Ishikawa (cell line): ENCODE measurements at regions not wholly inside any gene's neighbourhood (a gene's known extent, or its start where the extent isn't known, plus 50 kb on each side); places are given as distances from the start of the nearest gene placed in this dataset.

Experiments used
- CEBPB ChIP-seq: IDR thresholded peaks from 2 replicates; pipeline ENCODE4 v1.6.1; 2012
- CREB1 ChIP-seq: IDR thresholded peaks from 2 replicates; pipeline ENCODE4 v1.6.1; 2012; ENCODE audit warnings: low read depth
- EGR1 ChIP-seq: IDR thresholded peaks from 2 replicates; pipeline ENCODE4 v1.6.1; 2012
- EP300 ChIP-seq: IDR thresholded peaks from 2 replicates; pipeline ENCODE4 v1.6.1; 2012; ENCODE audit warnings: borderline replicate concordance
- FOXM1 ChIP-seq: IDR thresholded peaks from 2 replicates; pipeline ENCODE4 v1.6.1; 2012; ENCODE audit warnings: low read depth, borderline replicate concordance
- MAX ChIP-seq: IDR thresholded peaks from 2 replicates; pipeline ENCODE4 v1.6.1; 2012
- NFIC ChIP-seq: IDR thresholded peaks from 2 replicates; pipeline ENCODE4 v1.6.1; 2012
- RAD21 ChIP-seq: IDR thresholded peaks from 2 replicates; pipeline ENCODE4 v1.6.1; 2012; ENCODE audit warnings: low read depth
- TAF1 ChIP-seq: IDR thresholded peaks from 2 replicates; pipeline ENCODE4 v1.6.1; 2012; ENCODE audit warnings: low read depth, mild to moderate bottlenecking
- TCF12 ChIP-seq: IDR thresholded peaks from 2 replicates; pipeline ENCODE4 v1.6.1; 2012; ENCODE audit warnings: low read depth
- TEAD4 ChIP-seq: IDR thresholded peaks from 2 replicates; pipeline ENCODE4 v1.6.1; 2012
- USF1 ChIP-seq: IDR thresholded peaks from 2 replicates; pipeline ENCODE4 v1.6.1; 2012
- YY1 ChIP-seq: IDR thresholded peaks from 2 replicates; pipeline ENCODE4 v1.6.1; 2012; ENCODE audit warnings: low read depth
- ZBTB7A ChIP-seq: IDR thresholded peaks from 2 replicates; pipeline ENCODE4 v1.6.1; 2012; ENCODE audit warnings: low read depth
- TF ChIP-seq, protein P1 (sequence below): IDR thresholded peaks from 2 replicates; pipeline ENCODE4 v1.6.1; 2012; ENCODE audit warnings: low read depth, mild to moderate bottlenecking

- TF ChIP-seq MAX: no peak
Measured at GRCh38 chr6:56899311-56899710, 55.6 kb upstream of the BEND6 start.

DNA sequence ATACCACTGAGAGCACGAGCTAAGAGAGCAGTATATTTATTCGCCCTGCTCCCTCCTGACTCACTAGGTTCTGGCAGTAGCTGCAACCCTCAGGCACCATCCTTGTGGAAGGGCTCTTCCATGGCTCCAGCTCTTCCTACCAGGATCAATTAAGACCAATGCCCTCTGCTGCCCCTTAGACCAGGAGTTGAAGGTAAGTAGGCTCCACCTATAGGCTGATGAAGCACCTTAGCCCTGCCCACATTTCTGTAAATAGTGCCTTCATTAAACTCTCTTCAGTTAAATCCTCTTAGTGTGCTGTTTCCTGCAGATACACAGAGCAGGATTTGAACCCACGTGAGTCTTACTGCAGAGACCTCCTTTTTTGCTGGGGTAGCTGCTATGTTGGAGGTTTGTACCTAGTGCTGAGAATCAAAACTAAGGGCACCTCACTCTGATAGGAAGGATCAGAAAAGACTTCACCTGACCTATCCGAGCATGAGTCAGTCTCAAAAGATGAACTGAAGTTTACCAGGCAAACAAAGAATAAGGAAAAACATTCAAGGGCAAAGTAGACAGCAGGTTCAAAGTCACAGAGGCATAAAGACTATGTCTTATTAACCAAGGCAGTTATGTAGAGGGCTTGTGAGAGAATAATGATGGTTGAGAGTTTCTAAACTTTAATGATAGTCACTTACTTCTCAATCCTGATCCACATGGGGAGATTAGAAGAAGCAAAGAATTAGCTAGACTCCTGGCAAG, 56.9 kb upstream of the BEND6 start:
- TF ChIP-seq FOXM1: no peak
- no peak for TF ChIP-seq MAX
- no peak for TF ChIP-seq CEBPB
- TF ChIP-seq CREB1: no peak
- no peak for TF ChIP-seq EGR1
- TF ChIP-seq RAD21: no peak
- TF ChIP-seq EP300: no peak
- no peak for TF ChIP-seq ZBTB7A
- no peak for TF ChIP-seq TEAD4
- no peak for TF ChIP-seq TCF12
- TF ChIP-seq, protein P1, sequence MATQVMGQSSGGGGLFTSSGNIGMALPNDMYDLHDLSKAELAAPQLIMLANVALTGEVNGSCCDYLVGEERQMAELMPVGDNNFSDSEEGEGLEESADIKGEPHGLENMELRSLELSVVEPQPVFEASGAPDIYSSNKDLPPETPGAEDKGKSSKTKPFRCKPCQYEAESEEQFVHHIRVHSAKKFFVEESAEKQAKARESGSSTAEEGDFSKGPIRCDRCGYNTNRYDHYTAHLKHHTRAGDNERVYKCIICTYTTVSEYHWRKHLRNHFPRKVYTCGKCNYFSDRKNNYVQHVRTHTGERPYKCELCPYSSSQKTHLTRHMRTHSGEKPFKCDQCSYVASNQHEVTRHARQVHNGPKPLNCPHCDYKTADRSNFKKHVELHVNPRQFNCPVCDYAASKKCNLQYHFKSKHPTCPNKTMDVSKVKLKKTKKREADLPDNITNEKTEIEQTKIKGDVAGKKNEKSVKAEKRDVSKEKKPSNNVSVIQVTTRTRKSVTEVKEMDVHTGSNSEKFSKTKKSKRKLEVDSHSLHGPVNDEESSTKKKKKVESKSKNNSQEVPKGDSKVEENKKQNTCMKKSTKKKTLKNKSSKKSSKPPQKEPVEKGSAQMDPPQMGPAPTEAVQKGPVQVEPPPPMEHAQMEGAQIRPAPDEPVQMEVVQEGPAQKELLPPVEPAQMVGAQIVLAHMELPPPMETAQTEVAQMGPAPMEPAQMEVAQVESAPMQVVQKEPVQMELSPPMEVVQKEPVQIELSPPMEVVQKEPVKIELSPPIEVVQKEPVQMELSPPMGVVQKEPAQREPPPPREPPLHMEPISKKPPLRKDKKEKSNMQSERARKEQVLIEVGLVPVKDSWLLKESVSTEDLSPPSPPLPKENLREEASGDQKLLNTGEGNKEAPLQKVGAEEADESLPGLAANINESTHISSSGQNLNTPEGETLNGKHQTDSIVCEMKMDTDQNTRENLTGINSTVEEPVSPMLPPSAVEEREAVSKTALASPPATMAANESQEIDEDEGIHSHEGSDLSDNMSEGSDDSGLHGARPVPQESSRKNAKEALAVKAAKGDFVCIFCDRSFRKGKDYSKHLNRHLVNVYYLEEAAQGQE: no peak
- TF ChIP-seq TAF1: no peak

DNA sequence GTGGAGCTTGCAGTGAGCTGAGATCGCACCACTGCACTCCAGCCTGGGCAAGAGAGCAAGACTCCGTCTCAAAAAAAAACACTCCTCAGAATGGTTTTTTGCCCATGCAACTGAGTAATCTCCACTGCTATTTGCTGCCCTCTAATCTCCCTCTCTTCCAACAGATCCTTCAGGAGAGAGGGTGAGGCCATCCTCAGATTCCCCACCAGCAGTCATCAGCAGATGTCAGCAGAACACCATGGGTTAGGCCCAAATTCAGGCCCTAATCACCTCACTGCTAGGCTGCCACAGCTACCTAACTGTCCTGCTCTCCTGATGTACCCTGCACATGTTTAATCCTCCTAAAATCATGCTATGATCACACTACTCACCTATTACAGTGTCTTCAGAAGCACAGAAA, 63.2 kb upstream of the BEND6 start:
- no peak for TF ChIP-seq FOXM1
- TF ChIP-seq RAD21: peak; percentile 34; the same call in 1 of the 2 replicates

DNA sequence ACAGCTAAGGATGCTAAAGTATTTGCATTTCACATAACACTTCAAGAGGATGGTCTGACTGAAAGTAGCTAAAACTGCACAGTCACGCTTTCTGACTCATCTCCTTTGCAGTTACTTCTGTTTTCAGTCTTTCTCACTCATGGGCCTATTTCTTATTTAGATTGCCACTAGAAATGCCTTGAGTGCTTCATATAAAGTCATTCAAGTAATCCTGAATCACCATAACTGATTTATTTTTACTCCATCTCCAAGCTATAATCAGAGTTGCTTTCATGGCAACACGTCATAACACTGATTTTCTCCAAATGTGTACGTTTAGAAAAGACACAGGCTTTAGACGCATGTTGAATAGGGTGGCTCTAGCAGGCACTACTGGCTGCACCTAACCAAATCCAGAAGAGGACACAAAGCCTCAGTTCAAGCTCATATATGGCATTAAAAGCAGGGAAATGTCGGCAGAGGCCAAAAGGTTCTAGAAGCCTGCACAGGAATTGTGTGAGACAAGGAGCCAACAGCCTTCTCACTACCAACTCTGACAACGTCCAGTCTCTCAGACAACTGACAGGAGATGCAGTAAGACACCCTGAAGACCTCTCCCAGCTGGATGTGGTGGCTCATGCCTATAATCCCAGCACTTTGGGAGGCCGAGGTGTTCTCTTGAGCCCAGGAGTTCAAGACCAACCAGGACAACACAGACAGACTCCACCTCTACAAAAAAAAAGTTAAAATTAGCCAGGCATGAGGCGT, 64.1 kb upstream of the BEND6 start:
- no peak for TF ChIP-seq USF1
- TF ChIP-seq NFIC: no peak
- no peak for TF ChIP-seq ZBTB7A
- TF ChIP-seq TCF12: no peak

GRCh38 chr6:56890066-56890465, 64.8 kb upstream of the BEND6 start:
- TF ChIP-seq EGR1: no peak
- TF ChIP-seq TAF1: no peak
- no peak for TF ChIP-seq RAD21
- TF ChIP-seq TEAD4: no peak

- TF ChIP-seq RAD21: no peak
- no peak for TF ChIP-seq MAX
- no peak for TF ChIP-seq EGR1
- TF ChIP-seq ZBTB7A: no peak
- no peak for TF ChIP-seq CEBPB
- no peak for TF ChIP-seq EP300
- no peak for TF ChIP-seq FOXM1
- TF ChIP-seq, protein P1: no peak
- no peak for TF ChIP-seq USF1
- no peak for TF ChIP-seq CREB1
- no peak for TF ChIP-seq TEAD4
- no peak for TF ChIP-seq YY1
- no peak for TF ChIP-seq TAF1
- TF ChIP-seq TCF12: no peak
Measured at GRCh38 chr6:56889492-56889891, 65.4 kb upstream of the BEND6 start.

- TF ChIP-seq USF1 (no peak), TCF12 (no peak), RAD21 (no peak), YY1 (no peak), EGR1 (no peak), FOXM1 (no peak), TAF1 (no peak), EP300 (no peak)
- TF ChIP-seq, protein P1: no peak
Measured at GRCh38 chr6:56888687-56889086, 66.2 kb upstream of the BEND6 start.
